ENCODE measurements at regions not wholly inside any gene's neighbourhood (a gene's known extent, or its start where the extent isn't known, plus 50 kb on each side); places are given as distances from the start of the nearest gene placed in this dataset.

DNA sequence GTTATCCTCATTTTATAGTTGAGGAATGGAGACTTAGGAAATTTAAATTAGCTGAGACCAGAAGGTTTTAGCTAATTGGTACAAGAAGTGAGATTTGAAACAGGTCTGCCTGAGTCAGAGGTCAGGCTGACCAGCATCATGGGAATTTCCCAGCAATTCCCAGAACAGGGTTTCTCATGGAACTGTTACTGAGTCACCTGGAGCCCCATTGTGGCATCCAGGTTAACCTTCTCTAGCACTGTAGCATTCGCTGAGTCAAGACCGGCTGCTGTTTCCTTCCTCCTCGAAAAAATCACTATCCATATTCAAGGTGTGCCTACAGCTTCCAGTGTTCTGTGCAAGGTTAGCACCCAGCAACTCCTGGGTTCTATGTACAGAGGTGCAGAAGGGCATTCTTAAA is 238.0 kb upstream of the MAN1A1 start:
- in situ Hi-C loops (cut with HindIII; ENCODE audit: low sequenced_read_pairs) = no loop called here

DNA sequence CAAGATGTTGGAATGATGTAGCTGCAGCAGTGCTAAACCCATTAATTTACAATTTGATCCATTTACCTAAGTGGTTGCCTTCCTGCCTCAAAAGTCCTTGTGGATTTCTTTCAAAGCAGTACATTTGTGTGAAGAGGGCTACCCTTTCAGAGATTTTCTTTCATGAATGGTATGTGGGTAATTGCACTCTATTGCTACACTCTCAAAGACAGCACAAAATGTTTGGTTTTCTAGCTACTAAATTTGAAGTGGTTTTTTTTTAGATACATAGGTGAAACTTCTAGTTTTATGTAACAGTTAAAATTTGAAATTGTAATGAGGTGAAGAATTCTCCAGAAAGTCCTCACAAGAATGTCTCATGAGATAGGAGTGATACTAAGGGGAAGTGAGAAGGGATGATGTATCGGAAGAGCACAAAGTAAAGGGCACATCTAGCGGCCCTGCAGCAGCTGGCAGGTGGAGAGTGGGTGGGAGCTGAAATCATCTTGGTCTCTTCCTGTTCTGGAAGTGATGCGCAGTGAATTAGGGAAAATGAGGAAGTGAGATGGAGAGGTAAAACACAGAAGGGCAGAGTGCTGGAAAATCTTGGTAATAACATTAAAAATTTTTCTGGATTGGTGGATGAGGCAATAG is 236.8 kb upstream of the MAN1A1 start:
- in situ Hi-C loops (cut with HindIII; ENCODE audit: low sequenced_read_pairs) = no loop called here

DNA sequence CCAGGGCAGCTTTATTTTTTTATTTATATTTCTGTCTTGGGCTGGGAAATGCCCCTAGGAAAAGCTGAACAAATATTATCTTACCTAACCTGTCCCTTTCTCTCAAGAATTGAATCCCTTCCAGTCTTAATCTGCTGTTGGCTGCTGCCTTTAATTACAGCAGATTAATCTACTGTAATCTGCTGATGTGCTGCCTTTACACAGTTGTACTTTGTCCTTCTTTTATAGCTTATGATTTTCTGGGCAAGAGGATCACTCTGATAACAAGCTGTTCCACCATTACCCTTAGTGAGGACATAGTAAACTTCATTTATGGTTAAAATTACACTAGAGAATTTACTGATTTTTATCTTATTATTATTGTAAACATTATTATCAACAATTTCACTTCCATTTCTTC is 234.5 kb upstream of the MAN1A1 start:
- in situ Hi-C loops (cut with HindIII; ENCODE audit: low sequenced_read_pairs) = no loop called here

DNA sequence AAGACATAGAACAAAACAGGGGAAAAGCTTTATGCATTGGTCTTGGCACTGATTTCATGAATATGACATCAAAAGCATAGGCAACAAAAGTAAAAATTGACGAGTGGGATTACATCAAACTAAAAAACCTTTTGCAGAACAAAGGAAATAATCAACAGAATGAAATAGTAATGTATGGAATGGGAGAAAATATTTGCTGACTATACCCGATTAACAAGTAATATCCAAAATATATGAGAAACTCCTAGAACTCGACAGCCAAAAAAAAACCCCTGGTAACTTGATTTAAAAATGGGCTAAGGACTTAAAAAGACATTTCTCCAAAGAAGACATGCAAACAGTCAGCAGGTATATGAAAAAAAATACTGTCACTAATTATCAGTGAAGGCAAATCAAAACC is 231.7 kb upstream of the MAN1A1 start:
- in situ Hi-C loops (cut with HindIII; ENCODE audit: low sequenced_read_pairs) = no loop called here

DNA sequence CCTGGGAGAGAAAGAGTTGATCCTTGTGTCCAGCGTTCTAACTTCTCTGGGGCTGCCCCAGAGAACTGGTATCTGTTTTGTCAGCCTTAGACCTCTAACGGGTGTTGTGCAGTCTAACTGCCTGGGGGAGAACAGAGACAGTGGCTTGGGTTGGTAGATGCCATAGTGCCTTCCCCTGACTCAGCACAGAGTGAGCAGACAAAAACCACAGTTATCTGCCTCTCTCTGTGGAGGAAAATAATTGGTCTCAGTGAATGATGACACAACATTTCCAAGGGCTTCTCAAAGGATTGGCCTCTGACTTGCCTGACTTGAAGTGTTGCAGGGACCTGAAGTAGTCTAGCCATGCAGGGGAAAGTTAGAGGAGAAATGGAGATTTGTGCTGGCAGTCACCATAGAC is 226.2 kb upstream of the MAN1A1 start:
- in situ Hi-C loops (cut with HindIII; ENCODE audit: low sequenced_read_pairs) = no loop called here

DNA sequence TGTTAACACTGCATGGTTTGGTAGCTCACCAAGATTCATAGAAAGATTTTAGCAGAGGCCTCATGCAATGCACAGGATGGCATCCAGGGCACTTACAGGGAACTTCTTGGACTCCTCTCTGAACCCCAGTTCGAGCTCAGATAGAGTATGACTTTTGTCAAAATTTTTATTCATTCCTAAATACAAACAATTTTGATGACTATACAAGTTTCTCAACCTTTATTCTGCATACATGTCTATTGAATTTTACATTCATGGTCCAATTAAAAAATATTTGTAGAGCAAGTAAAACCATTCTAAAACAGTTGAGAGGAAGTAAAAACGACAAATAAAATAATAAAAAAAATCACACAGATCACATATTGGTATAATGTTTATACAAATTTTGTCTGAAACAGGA is 219.0 kb upstream of the MAN1A1 start:
- in situ Hi-C loops (cut with HindIII; ENCODE audit: low sequenced_read_pairs) = no loop called here

DNA sequence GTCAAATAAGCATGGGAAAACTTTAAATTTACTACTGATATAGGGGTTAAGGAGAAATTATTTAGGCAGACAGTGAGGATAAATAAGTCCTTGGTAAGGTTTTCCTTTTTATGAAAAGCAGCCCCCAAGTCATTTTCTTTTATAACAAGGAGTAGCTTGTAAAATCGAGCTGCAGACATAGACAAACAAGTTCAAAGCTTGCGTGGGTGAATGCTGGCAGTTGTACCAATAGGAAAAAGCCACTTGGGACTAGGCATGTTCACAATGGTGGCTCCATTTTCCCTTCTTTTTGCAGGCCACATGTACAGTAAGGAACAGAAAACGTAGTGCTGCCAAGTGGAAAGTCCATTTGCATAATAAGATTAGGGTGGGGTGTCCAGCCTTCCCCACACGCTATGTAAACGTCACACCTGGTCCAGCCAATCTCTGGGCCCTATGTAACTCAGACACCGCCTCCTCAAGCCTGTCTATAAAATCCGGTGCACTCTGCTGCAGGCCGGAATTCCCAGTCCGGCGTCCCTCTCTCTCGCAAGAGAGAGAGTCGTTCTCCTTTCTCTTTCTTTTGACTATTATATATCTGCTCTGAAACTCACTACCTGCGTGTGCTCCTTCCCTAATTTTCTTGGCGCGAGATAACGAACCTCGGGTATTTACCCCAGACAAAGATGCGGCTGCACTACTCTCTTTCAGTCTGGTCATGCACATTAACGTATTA is 217.1 kb upstream of the MAN1A1 start:
- in situ Hi-C loops (cut with HindIII; ENCODE audit: low sequenced_read_pairs) = no loop called here

DNA sequence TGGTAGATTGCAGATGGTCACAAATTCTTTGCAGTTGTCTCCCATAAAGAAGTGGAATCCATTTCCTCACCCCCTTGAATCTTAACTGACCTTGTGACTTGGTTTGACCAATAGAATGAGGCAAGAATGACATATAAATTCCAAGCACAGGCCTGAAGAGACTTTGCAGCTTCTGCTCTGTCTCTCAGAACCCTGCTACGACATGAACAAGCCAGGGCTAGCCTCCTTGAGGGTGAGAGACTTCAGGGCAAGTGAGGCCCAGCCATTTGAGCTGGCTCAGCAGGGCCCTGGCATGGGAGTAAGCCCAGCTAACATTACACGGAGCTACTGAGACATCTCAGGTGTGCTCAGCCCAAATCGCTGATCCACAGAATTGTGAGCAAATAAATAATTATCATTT is 216.3 kb upstream of the MAN1A1 start:
- in situ Hi-C loops (cut with HindIII; ENCODE audit: low sequenced_read_pairs) = no loop called here

DNA sequence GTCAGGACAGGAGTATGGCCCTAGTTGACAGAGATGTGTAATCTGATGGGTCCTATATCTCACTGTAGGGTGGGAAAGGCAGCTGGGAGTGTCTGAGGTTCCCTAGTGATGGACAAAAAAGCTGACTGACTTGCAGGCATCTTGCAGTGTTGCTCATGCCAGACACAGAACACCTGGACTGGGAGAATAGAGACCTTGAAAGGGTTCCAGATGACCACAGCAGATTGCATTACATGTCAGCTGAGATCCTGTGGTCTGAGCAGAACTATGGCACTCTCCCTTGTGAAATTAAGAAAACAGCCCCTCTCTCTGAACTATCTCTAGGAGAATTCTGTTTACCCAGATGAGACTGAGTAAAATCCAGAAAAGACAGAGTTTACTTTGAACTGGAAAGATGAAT is 212.6 kb upstream of the MAN1A1 start:
- in situ Hi-C loops (cut with HindIII; ENCODE audit: low sequenced_read_pairs) = no loop called here

DNA sequence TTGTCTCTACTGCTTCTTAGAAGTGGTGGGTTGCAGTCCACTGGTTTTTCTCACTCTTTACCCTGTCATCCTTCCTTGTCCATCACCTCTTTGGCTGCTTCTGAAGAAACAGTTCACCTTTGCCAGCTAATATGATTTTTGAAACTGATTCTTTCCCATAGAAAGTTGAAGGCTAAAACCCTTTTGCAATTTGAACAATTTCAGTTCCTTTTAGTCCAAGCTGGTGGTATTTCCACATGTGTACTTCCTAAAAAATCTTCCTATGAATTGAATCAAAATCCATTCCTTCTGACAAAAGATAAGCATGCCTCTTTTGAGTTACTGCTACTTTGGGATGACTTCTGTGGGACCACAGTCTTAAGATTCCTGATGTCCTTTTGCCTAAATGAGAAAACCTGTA is 210.0 kb upstream of the MAN1A1 start:
- in situ Hi-C loops (cut with HindIII; ENCODE audit: low sequenced_read_pairs) = no loop called here

DNA sequence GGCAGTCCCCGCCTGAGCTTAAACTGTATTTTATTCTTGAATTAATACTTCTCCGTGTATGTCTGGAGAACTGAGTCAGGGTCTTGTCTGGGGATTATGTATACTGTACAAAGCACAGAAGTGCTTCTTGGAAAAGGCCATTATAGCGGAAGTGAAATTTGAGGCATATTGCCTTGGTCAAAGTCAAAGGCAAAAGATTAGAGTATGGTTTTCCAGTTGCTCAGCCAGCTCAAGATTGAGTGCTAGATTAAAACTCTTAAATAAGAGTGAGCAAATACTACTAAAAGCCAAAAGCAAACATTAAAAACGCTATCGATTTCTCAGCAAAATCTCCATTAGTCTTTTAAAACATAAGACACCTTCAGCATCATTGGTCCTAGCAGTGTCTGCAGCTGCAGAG is 207.7 kb upstream of the MAN1A1 start:
- in situ Hi-C loops (cut with HindIII; ENCODE audit: low sequenced_read_pairs) = no loop called here

DNA sequence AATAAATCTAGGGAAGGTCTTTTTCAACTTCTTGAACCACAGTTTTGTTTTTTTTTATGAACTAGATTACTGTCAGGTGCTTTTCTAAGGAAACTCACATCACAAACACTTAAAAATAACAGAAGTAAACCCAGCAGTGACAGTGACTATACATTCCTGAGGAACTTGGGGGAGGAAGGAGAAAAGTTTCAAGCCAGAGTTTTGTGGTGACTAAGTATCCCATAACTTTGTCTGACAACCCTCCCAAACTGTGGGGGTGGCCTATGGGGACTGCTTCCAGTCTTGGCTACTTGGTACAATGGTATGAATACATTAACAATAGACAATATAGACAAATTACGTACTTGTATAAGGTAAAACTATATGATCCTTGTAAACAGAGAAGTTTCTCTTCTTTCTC is 202.5 kb upstream of the MAN1A1 start:
- in situ Hi-C loops (cut with HindIII; ENCODE audit: low sequenced_read_pairs) = no loop called here

DNA sequence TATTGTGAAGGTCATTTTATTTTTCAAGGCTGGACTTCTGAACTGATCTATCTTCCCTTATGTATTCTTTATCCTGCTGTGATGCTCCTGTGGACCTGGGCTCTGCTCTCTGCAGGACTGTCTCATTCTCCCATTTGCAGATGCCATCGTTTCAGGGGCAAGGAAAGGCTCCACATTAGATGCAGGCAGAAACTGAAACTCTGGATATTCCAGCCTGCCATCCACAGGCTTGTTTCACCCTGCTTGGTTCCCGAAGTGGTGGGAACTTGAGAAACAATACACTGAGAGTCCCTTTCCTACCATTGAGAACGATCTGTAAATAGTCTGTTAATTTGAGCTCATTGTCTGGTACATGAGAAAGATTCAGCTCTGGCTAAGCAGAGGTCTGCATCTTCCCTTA is 197.5 kb upstream of the MAN1A1 start:
- in situ Hi-C loops (cut with HindIII; ENCODE audit: low sequenced_read_pairs) = no loop called here

DNA sequence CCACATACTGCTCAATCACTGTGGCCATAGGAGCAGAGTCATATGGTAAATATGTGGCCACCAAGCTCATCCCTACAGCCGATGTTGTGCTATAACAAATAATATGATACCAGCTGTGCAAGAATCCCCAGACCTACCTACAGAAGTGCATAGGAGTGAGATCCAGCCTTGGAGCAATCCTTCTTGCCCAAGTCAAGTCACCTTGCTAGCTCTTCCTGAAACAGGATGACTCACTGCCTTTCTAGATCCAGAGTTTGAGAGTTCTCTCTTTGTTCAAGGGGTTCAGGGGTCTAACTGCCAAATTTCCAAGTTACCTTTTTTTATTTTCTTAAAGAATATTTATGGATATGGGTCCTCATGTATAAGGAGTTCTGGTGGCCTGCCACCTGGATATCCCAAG is 195.7 kb upstream of the MAN1A1 start:
- in situ Hi-C loops (cut with HindIII; ENCODE audit: low sequenced_read_pairs) = no loop called here

DNA sequence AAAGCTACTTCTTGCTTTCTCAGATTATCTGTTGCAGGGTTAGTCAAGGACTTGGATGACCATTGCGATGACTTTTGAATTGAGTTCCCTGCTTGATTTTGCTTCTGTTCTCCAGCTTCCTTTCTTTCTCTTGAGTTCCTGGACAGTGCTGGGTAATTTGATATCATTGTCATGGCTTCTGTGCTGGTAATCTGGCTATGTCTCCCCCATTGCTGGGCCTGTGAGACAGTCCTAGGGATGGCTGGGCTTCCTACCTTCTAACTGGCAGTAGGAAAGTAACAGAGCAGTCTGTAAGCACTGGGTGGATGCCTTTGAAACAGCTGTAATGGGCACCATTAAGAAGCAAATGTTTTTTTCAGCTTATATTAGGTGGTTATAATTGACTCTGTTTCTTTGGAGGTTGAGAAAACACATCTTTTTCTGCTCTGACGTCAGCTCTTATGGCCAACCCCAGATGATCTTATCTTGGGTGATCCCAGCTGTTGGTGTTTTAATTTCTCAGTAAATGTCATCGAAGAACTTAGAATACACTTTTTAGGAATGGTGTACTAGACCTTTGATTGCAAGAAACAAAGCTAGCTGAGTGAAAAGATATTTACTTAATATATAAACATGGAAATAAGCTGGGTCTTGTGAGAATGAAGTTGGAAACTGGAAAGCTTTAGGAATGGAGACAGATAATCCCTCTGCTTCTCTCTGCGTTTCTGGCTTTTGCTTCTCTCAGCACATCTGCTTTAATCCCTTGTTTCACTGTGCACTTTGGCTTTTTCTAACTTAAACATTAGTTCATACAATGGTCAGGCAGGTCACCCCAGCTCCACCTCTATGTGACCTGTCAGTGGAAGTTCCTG is 195.0 kb upstream of the MAN1A1 start:
- in situ Hi-C loops (cut with HindIII; ENCODE audit: low sequenced_read_pairs) = no loop called here

DNA sequence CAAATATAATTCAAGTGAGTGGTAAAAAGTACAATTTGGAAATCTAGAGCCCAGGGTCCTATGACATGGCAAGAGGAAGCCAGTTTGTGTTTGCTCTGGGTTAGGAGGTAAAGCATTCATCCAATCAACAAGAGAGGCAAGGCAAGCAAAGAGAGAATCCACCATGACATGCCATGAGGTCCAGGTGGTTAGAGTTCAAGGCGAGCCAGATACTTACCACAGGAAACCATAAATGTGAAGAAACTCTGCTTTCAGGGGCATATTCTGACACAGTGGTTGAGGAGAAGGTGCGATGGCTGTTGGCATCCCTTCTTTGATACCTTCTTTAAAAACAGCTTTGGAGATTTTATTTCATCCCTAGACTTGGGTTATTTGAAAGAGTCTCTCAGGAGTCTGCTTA is 193.8 kb upstream of the MAN1A1 start:
- in situ Hi-C loops (cut with HindIII; ENCODE audit: low sequenced_read_pairs) = no loop called here

DNA sequence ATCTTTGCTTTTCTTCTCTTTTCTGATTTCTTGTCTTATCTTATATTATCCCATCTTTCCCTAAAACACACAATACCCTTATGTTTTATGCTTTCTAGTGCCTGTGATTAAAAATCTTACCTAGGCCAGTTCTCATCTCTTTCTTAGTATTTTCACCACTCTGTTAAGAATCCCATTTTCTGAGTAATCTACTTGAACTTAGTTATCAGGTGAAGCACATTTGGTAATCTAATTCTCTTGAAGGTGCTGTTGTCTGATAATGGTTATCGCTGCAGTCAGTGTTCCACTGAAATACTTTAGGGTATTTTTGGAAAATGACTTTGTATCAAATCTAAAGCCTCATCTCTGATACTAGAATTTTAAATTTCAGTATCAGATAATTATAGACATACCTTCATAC is 192.5 kb upstream of the MAN1A1 start:
- in situ Hi-C loops (cut with HindIII; ENCODE audit: low sequenced_read_pairs) = no loop called here

DNA sequence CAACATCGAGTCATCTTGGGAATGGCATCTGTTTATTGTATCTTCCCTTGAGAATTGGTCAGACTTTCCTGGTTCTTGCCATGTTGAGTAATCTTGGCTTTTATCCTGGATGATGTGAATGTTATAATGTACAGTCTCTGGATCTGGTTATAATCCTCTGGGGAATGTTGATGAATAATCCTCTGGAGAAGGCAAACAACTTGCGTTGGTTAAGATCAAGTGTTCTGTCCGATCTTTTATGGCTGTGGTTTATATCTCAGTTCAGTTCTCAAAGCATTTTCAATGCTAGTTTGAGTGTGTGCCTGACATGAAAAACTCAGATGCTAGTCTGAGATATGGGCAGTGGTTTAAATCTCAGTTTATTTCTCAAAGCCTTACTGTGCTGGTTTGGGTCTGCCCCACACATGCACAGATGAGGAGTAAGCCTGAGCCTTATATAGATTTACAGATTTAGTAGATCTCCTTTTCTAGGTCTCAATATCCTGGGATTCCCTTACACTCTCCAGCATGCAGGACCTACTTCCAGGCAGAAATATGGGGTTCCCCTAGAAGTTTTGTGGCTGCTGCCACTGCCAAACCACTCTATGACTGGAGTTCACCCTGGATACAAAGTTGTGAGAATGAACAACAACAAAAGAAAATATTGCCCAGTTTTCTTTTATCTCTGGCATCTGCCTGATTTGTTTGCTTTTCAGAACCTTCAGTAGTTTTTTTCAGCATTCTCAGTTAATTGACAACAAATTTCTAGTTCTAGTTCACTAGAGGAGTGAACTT is 191.8 kb upstream of the MAN1A1 start:
- in situ Hi-C loops (cut with HindIII; ENCODE audit: low sequenced_read_pairs) = no loop called here

DNA sequence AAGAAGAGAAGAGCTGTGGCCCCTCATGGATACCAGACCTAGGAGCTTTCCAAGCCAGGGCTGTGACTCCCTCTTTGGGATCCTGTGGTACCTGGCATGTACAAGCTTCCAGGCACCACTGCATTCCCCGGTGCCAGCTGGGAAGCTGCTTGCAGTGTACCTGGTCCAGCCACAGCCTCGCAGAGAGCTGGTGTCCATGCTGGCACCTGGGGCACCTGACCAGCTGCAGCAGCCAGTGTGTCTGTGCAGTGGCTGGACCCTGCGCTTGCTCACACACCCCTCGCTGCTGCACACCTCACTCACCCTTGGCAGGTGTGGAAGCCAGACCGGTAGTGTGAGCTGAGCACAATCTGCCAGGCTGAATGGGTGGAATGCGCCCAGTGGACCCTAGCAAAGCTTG is 190.9 kb upstream of the MAN1A1 start:
- in situ Hi-C loops (cut with HindIII; ENCODE audit: low sequenced_read_pairs) = no loop called here

DNA sequence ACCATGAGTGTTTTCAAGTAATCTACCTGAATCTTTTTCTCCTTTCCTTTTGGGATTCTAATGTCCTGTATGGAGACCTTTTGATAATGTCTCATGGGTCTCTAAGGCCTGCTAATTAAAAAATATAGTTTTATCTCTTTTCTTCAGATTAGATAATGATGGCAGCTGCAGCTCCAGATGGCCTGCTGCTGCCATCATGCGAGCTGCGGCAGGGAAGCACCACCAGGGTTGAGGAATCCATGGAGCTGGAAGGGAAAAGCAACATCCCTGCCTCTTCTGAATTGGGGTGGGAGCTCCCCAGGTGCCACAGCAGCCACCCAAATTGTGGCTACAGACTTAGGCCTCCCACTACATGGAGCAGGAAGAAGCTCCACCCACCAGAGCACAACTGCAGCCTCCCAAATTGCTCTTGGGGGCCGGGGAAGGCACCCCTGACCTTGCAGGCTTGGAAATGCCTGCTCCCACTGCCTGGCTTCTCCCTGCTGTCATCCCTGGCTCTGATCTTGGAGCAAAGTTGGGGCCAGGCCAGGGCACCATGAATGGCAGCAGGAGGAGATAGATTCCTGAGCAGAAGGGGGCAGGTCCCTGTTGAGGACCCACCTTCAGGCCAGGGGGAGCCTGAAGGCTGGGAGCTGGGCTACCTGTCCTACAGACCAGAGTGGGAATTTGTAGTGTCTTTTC is 189.6 kb upstream of the MAN1A1 start:
- in situ Hi-C loops (cut with HindIII; ENCODE audit: low sequenced_read_pairs) = no loop called here

DNA sequence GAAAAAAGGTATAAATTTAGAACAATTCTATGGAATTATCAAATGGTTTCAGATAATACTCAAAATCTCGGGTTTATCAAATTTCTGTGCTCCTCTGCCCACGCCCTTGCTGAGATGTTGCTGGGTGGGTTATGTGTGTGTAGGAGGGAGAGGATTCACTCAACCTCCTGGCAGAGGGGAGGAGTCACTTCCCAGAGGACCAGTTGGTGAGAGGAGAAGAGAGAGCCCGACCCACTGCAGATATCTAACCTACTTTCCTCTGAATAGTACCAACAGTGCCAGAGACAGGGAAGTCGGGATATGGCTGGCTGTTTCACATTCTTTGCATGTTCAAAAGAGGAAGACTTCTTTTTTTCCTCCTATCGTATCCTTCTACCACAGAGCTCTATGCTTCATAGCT is 187.1 kb upstream of the MAN1A1 start:
- in situ Hi-C loops (cut with HindIII; ENCODE audit: low sequenced_read_pairs) = no loop called here

Data from endothelial cell of hepatic sinusoid (primary cell).